ENCODE measurements at regions not wholly inside any gene's neighbourhood (a gene's known extent, or its start where the extent isn't known, plus 50 kb on each side); places are given as distances from the start of the nearest gene placed in this dataset.

DNA sequence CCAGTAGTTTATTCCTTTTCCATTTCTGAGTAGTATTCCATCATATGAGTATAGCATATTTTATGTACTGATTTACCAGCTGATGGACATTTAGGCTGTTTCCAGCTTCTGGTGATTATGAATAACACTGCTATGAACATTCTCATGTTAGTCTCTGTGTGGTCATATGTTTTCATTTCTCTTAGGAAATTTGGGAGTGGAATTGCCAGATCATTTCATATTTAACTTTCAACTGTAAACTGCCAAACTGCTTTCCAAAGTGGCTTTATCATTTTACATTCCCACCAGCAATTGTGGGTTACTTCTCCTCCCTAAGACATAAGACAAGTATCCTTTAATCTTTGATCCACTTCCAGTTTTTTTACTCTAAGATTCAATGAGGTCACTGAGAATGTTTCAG is 85.7 kb upstream of the RALGPS2 start:
- no peak overlapping the region for H3K14ac ChIP-seq (replicated peaks; ENCODE audit: low read depth, low read length)
- no peak overlapping the region for H2BK120ac ChIP-seq (ENCODE audit: low read depth, low read length)
- H4K20me1 ChIP-seq (ENCODE audit: insufficient read depth, low read length): no peaks in the 10 kb centered on the region
- dilution Hi-C loops (cut with HindIII; ENCODE audit: low sequenced_read_pairs, unreplicated experiment) (no loop called here), intact Hi-C loops (cut with micrococcal nuclease) (no loop called here), in situ Hi-C loops (cut with MboI; ENCODE audit: low sequenced_read_pairs) (no loop called here)
- no peak overlapping the region for H3K27ac ChIP-seq (ENCODE audit: insufficient read depth, low read length)
- peak overlapping the region; percentile 53; the same call in 1 of the 2 replicates for H4K5ac ChIP-seq (ENCODE audit: low read depth, low read length)
- H3K4ac ChIP-seq (ENCODE audit: low read depth, low read length): no peak overlapping the region
- H3K9me1 ChIP-seq (ENCODE audit: insufficient read depth, low read length): 0 out of 2 replicates have a peak, but pooled peaks cover 3% of the 10 kb centered on the region
- TF ChIP-seq MXI1 (IDR thresholded peaks at IDR 0.05; ENCODE audit: borderline replicate concordance, low read depth, low read length) (no peak), BHLHE40 (IDR thresholded peaks at IDR 0.05; ENCODE audit: low read depth, low read length) (no peak), CHD1 (IDR thresholded peaks at IDR 0.05; ENCODE audit: low read depth, low read length) (no peak), POLR2A (IDR thresholded peaks at IDR 0.05; ENCODE audit: low read depth, low read length) (no peak), SMC3 (IDR thresholded peaks at IDR 0.05; ENCODE audit: low read depth, low read length) (no peak), RAD21 (IDR thresholded peaks at IDR 0.05; ENCODE audit: low read length) (no peak), FOS (IDR thresholded peaks at IDR 0.05; ENCODE audit: low read depth, low read length) (no peak), CEBPB (IDR thresholded peaks at IDR 0.05; ENCODE audit: low read depth, low read length) (no peak), NFE2L2 (IDR thresholded peaks at IDR 0.05; ENCODE audit: low read depth, low read length) (no peak), RFX5 (IDR thresholded peaks at IDR 0.05; ENCODE audit: low read depth, low read length) (no peak), RCOR1 (IDR thresholded peaks at IDR 0.05; ENCODE audit: insufficient replicate concordance, low read length) (no peak), MAZ (IDR thresholded peaks at IDR 0.05; ENCODE audit: borderline replicate concordance, low read depth, low read length) (no peak), MAFK (IDR thresholded peaks at IDR 0.05; ENCODE audit: low read depth, low read length) (no peak)
- TF ChIP-seq, protein P1, sequence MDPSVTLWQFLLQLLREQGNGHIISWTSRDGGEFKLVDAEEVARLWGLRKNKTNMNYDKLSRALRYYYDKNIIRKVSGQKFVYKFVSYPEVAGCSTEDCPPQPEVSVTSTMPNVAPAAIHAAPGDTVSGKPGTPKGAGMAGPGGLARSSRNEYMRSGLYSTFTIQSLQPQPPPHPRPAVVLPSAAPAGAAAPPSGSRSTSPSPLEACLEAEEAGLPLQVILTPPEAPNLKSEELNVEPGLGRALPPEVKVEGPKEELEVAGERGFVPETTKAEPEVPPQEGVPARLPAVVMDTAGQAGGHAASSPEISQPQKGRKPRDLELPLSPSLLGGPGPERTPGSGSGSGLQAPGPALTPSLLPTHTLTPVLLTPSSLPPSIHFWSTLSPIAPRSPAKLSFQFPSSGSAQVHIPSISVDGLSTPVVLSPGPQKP (IDR thresholded peaks at IDR 0.05; ENCODE audit: borderline replicate concordance, low read depth, low read length): no peak
- TF ChIP-seq, protein P2, sequence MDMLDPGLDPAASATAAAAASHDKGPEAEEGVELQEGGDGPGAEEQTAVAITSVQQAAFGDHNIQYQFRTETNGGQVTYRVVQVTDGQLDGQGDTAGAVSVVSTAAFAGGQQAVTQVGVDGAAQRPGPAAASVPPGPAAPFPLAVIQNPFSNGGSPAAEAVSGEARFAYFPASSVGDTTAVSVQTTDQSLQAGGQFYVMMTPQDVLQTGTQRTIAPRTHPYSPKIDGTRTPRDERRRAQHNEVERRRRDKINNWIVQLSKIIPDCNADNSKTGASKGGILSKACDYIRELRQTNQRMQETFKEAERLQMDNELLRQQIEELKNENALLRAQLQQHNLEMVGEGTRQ (IDR thresholded peaks at IDR 0.05; ENCODE audit: low read depth, low read length): no peak
- TF ChIP-seq, protein P3, sequence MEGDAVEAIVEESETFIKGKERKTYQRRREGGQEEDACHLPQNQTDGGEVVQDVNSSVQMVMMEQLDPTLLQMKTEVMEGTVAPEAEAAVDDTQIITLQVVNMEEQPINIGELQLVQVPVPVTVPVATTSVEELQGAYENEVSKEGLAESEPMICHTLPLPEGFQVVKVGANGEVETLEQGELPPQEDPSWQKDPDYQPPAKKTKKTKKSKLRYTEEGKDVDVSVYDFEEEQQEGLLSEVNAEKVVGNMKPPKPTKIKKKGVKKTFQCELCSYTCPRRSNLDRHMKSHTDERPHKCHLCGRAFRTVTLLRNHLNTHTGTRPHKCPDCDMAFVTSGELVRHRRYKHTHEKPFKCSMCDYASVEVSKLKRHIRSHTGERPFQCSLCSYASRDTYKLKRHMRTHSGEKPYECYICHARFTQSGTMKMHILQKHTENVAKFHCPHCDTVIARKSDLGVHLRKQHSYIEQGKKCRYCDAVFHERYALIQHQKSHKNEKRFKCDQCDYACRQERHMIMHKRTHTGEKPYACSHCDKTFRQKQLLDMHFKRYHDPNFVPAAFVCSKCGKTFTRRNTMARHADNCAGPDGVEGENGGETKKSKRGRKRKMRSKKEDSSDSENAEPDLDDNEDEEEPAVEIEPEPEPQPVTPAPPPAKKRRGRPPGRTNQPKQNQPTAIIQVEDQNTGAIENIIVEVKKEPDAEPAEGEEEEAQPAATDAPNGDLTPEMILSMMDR (conservative IDR thresholded peaks at IDR 0.05; ENCODE audit: low read depth, low read length): no peak
- no peak overlapping the region for H4K8ac ChIP-seq (ENCODE audit: low read depth in 2 of 2, low read length in 2 of 2)
- BruUV-seq (replicated peaks): no TSS peak
- H2AFZ ChIP-seq (replicated peaks; ENCODE audit: low read length, poor library complexity): no peak overlapping the region
- peak; percentile 44 for DNase-seq
- H3K9ac ChIP-seq (ENCODE audit: low read depth, low read length): no peak overlapping the region
- no peaks in the 10 kb centered on the region for H3K27me3 ChIP-seq (ENCODE audit: control insufficient read depth, insufficient read depth, low read length)
- ChIA-PET POLR2A (ENCODE audit: unreplicated experiment) (no interaction called here), CTCF (interaction anchor here (0.9 kb wide), 1 partner anchor 361 kb away, joined by 5 read pairs; no protein-coding TSS in a partner anchor)
- H2BK5ac ChIP-seq (ENCODE audit: low read depth, low read length, poor library complexity, severe bottlenecking): no peak overlapping the region
- no peaks in the 10 kb centered on the region for H3K79me1 ChIP-seq (ENCODE audit: low read depth in 1 of 2, low read length in 2 of 2)
- H3K4me2 ChIP-seq (ENCODE audit: low read depth, low read length): no peak overlapping the region
- no peak overlapping the region for H2BK20ac ChIP-seq (ENCODE audit: low read depth, low read length)
- H3K56ac ChIP-seq (ENCODE audit: extremely low read depth, insufficient read depth, low read length): no peak overlapping the region
- no peaks in the 10 kb centered on the region for H3K9me3 ChIP-seq (ENCODE audit: control insufficient read depth, insufficient read depth, low read length)
- no peak overlapping the region for H2AK9ac ChIP-seq (replicated peaks; ENCODE audit: low read depth, low read length, poor library complexity)
- peak overlapping the region; percentile 60; the same call in 1 of the 2 replicates for H3K18ac ChIP-seq (ENCODE audit: low read depth, low read length)
- no peak; the same call in 1 of the 2 replicates for ATAC-seq (ENCODE audit: low read depth)
- peaks cover 8% of the 10 kb centered on the region for H3K4me1 ChIP-seq (ENCODE audit: control insufficient read depth, insufficient read depth, low read length)
- H2AK5ac ChIP-seq (ENCODE audit: low read depth, low read length): no peak overlapping the region
- no peaks in the 10 kb centered on the region for H3K36me3 ChIP-seq (ENCODE audit: control insufficient read depth, insufficient read depth, low read length)
- H4K91ac ChIP-seq (ENCODE audit: insufficient read depth, low read depth, low read length): no peak overlapping the region
- H2BK15ac ChIP-seq (ENCODE audit: low read depth, low read length): no peak overlapping the region
- no peak overlapping the region for H3K4me3 ChIP-seq (ENCODE audit: insufficient read depth, low read depth, low read length)
- no peak overlapping the region for H3K23ac ChIP-seq (ENCODE audit: low read depth, low read length)
